ENCODE measurements at regions not wholly inside any gene's neighbourhood (a gene's known extent, or its start where the extent isn't known, plus 50 kb on each side); places are given as distances from the start of the nearest gene placed in this dataset.

GRCh38 chr7:156400046-156400445, 240.5 kb upstream of the RNF32 start (continued):
- no peak for TF ChIP-seq ZBTB33 (IDR thresholded peaks at IDR 0.05)
- TF ChIP-seq SP1 (IDR thresholded peaks at IDR 0.05): no peak

GRCh38 chr7:156397249-156397648, 243.3 kb upstream of the RNF32 start:
- Histone ChIP-seq H3K4me1 (ENCODE audit: control insufficient read depth in 4 of 4, insufficient read depth in 4 of 4, low read length in 3 of 4) (peaks cover 0 to 7% (median 0%) of the 10 kb centered on the region in 4 donors), H3K9ac (ENCODE audit: low read depth in 1 of 2, low read length in 2 of 2) (no peak overlapping the region), H3K9me3 (ENCODE audit: control insufficient read depth in 4 of 4, low read length in 3 of 4) (no peaks in the 10 kb centered on the region), H3K36me3 (ENCODE audit: control insufficient read depth in 4 of 4, insufficient read depth in 3 of 4, low read depth in 1 of 4, low read length in 3 of 4) (no peaks in the 10 kb centered on the region), H3K27ac (ENCODE audit: low read depth in 1 of 2, low read length in 2 of 2) (no peak overlapping the region), H3K27me3 (ENCODE audit: control insufficient read depth in 4 of 4, insufficient read depth in 4 of 4, low read length in 3 of 4) (no peaks in the 10 kb centered on the region), H3K4me3 (ENCODE audit: low read depth in 1 of 3, low read length in 3 of 3) (no peak overlapping the region)
- TF ChIP-seq YY1 (IDR thresholded peaks at IDR 0.05) (no peak), NR2F2 (IDR thresholded peaks at IDR 0.05) (no peak), SP1 (IDR thresholded peaks at IDR 0.05) (no peak), RAD21 (IDR thresholded peaks at IDR 0.05) (no peak), ZBTB33 (IDR thresholded peaks at IDR 0.05) (no peak)
- TF ChIP-seq, protein P1, sequence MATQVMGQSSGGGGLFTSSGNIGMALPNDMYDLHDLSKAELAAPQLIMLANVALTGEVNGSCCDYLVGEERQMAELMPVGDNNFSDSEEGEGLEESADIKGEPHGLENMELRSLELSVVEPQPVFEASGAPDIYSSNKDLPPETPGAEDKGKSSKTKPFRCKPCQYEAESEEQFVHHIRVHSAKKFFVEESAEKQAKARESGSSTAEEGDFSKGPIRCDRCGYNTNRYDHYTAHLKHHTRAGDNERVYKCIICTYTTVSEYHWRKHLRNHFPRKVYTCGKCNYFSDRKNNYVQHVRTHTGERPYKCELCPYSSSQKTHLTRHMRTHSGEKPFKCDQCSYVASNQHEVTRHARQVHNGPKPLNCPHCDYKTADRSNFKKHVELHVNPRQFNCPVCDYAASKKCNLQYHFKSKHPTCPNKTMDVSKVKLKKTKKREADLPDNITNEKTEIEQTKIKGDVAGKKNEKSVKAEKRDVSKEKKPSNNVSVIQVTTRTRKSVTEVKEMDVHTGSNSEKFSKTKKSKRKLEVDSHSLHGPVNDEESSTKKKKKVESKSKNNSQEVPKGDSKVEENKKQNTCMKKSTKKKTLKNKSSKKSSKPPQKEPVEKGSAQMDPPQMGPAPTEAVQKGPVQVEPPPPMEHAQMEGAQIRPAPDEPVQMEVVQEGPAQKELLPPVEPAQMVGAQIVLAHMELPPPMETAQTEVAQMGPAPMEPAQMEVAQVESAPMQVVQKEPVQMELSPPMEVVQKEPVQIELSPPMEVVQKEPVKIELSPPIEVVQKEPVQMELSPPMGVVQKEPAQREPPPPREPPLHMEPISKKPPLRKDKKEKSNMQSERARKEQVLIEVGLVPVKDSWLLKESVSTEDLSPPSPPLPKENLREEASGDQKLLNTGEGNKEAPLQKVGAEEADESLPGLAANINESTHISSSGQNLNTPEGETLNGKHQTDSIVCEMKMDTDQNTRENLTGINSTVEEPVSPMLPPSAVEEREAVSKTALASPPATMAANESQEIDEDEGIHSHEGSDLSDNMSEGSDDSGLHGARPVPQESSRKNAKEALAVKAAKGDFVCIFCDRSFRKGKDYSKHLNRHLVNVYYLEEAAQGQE (IDR thresholded peaks at IDR 0.05): no peak
- 92% methylated on average over 19 of the region's 19 CpGs for WGBS
- no peak for DNase-seq (ENCODE audit: low spot score)

DNA sequence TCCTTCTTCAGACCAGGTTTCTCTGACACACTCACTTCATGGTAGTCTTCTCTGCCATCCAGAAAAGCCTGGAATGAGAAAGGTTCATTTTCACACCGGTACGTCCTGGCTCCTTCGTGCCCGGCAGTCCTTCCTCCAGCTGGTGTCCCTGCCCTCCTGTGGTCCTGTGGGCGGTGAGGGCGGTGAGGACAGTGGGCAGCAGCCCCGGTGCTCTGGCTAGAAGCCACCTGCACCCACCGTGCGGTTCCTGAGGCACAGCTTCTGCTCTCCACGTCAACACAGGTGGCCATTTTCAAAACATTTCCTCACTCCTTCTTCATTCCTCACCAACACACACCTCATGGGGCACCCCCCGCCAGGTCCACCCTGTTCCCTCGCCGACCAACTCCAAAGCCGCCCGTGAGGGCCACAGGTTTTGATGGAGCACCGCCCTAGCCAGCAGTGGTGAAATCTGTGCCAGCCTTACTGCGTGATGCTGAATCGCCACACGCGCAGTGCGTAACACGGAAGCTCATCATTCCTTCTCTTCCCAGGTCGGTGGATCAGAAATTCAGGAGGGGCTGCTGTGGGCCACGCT, 251.4 kb upstream of the RNF32 start:
- Histone ChIP-seq H3K9me3 (ENCODE audit: control insufficient read depth in 4 of 4, low read length in 3 of 4) (no peaks in the 10 kb centered on the region), H3K27ac (ENCODE audit: low read depth in 1 of 2, low read length in 2 of 2) (no peak overlapping the region), H3K4me1 (ENCODE audit: control insufficient read depth in 4 of 4, insufficient read depth in 4 of 4, low read length in 3 of 4) (no peaks in the 10 kb centered on the region), H3K36me3 (ENCODE audit: control insufficient read depth in 4 of 4, insufficient read depth in 3 of 4, low read depth in 1 of 4, low read length in 3 of 4) (no peaks in the 10 kb centered on the region), H3K27me3 (ENCODE audit: control insufficient read depth in 4 of 4, insufficient read depth in 4 of 4, low read length in 3 of 4) (no peaks in the 10 kb centered on the region), H3K9ac (ENCODE audit: low read depth in 1 of 2, low read length in 2 of 2) (no peak overlapping the region), H3K4me3 (ENCODE audit: low read depth in 1 of 3, low read length in 3 of 3) (no peak overlapping the region)
- DNase-seq (ENCODE audit: low spot score): no peak
- 94% methylated on average over 24 of the region's 24 CpGs for WGBS
- TF ChIP-seq FOXA2 (IDR thresholded peaks at IDR 0.05) (no peak), EGR1 (IDR thresholded peaks at IDR 0.05; ENCODE audit: low read depth in 2 of 2) (no peak), CTCF (IDR thresholded peaks at IDR 0.05; ENCODE audit: low read depth, low read length, missing input control) (no peak), YY1 (IDR thresholded peaks at IDR 0.05) (no peak), ATF3 (IDR thresholded peaks at IDR 0.05) (no peak), ZBTB33 (IDR thresholded peaks at IDR 0.05) (no peak), RAD21 (IDR thresholded peaks at IDR 0.05) (no peak), JUND (IDR thresholded peaks at IDR 0.05) (no peak), FOXA1 (IDR thresholded peaks at IDR 0.05) (no peak)
- TF ChIP-seq, protein P2, sequence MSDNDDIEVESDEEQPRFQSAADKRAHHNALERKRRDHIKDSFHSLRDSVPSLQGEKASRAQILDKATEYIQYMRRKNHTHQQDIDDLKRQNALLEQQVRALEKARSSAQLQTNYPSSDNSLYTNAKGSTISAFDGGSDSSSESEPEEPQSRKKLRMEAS (IDR thresholded peaks at IDR 0.05): no peak
- TF ChIP-seq, protein P1 (IDR thresholded peaks at IDR 0.05): no peak
